Natural killer cell treated with Interleukin-12 subunit alpha and Interleukin-12 subunit beta and Interleukin-15 and Interleukin-18, amount 100 ng/mL, for 72 hours (primary cell): ENCODE measurements at regions not wholly inside any gene's neighbourhood (a gene's known extent, or its start where the extent isn't known, plus 50 kb on each side); places are given as distances from the start of the nearest gene placed in this dataset.

ENCODE experiments used
- ATAC-seq, 2 donors: fragments of 150-1000 bp; cut with Tn5 transposase in 1 of 2; sonication (Bioruptor Pico), chemical (Tn5 transposase) in 1 of 2; 2 replicates each; pipeline ENCODE4 v1.10.0; 2021
- DNase-seq: peaks from one replicate; pipeline ENCODE4 v3.0.0; 2022; ENCODE audit warnings: low spot score
- H3K27ac Mint-ChIP-seq, 2 donors: 1 replicate in 1 of 2; 2 replicates in 1 of 2; pipeline ENCODE4 v1.8.0; 2022; ENCODE audit warnings: mixed read lengths in 2 of 2, mild to moderate bottlenecking in 1 of 2, moderate library complexity in 1 of 2
- H3K27me3 Mint-ChIP-seq, 2 donors: 1 replicate in 1 of 2; 2 replicates in 1 of 2; pipeline ENCODE4 v1.8.0; 2022; ENCODE audit warnings: mixed read lengths in 2 of 2
- H3K36me3 Mint-ChIP-seq: one replicate; pipeline ENCODE4 v1.8.0; 2022; ENCODE audit warnings: mixed read lengths
- H3K4me1 Mint-ChIP-seq, 2 donors: 1 replicate in 1 of 2; 2 replicates in 1 of 2; pipeline ENCODE4 v1.8.0; 2022; ENCODE audit warnings: low read depth in 2 of 2, mixed read lengths in 2 of 2, mild to moderate bottlenecking in 1 of 2
- H3K4me3 Mint-ChIP-seq: one replicate; pipeline ENCODE4 v1.8.0; 2022; ENCODE audit warnings: mixed read lengths
- H3K9me3 Mint-ChIP-seq: 2 replicates; pipeline ENCODE4 v1.8.0; 2022; ENCODE audit warnings: mixed read lengths

GRCh38 chrX:69077895-69078455, 87.3 kb downstream of the PJA1 start:
- H3K27ac Mint-ChIP-seq = no peak overlapping the region
- peaks cover 0 to 2% of the 10 kb centered on the region in 2 donors for H3K27me3 Mint-ChIP-seq
- DNase-seq (peak; percentile 31), ATAC-seq (no peak)
- no peaks in the 10 kb centered on the region for H3K4me1 Mint-ChIP-seq
- H3K36me3 Mint-ChIP-seq = no peaks in the 10 kb centered on the region
- H3K4me3 Mint-ChIP-seq = no peak overlapping the region
- no peaks in the 10 kb centered on the region for H3K9me3 Mint-ChIP-seq

- Mint-ChIP-seq H3K27me3 (peaks cover 0 to 2% of the 10 kb centered on the region in 2 donors), H3K27ac (no peak overlapping the region), H3K36me3 (no peaks in the 10 kb centered on the region), H3K4me3 (no peak overlapping the region), H3K9me3 (no peaks in the 10 kb centered on the region), H3K4me1 (no peaks in the 10 kb centered on the region)
- ATAC-seq (no peak), DNase-seq (no peak)
Observed at GRCh38 chrX:69076088-69076487, 89.2 kb downstream of the PJA1 start.

GRCh38 chrX:69074726-69075125, 90.5 kb downstream of the PJA1 start:
- DNase-seq = peak; percentile 41
- Mint-ChIP-seq H3K36me3 (no peaks in the 10 kb centered on the region), H3K4me1 (no peaks in the 10 kb centered on the region), H3K4me3 (no peak overlapping the region), H3K27ac (no peak overlapping the region), H3K9me3 (no peaks in the 10 kb centered on the region), H3K27me3 (peaks cover 0 to 2% of the 10 kb centered on the region in 2 donors)
- ATAC-seq = no peak

- Mint-ChIP-seq H3K4me1 (no peaks in the 10 kb centered on the region), H3K27me3 (no peaks in the 10 kb centered on the region), H3K4me3 (no peak overlapping the region), H3K9me3 (no peaks in the 10 kb centered on the region), H3K36me3 (no peaks in the 10 kb centered on the region), H3K27ac (no peak overlapping the region)
- no peak for ATAC-seq
- DNase-seq = peak; percentile 38
Observed at GRCh38 chrX:69073721-69074120, 91.5 kb downstream of the PJA1 start.

GRCh38 chrX:69073241-69073640, 92.0 kb downstream of the PJA1 start:
- ATAC-seq = no peak
- H3K27ac Mint-ChIP-seq = no peak overlapping the region

GRCh38 chrX:69072486-69073006, 92.7 kb downstream of the PJA1 start:
- Mint-ChIP-seq H3K4me1 (no peaks in the 10 kb centered on the region), H3K27ac (no peak overlapping the region), H3K27me3 (peaks cover 0 to 5% of the 10 kb centered on the region in 2 donors), H3K4me3 (no peak overlapping the region), H3K36me3 (no peaks in the 10 kb centered on the region), H3K9me3 (no peaks in the 10 kb centered on the region)
- no peak for ATAC-seq
- DNase-seq = peak; percentile 54

More at GRCh38 chrX:69073241-69073640, 92.0 kb downstream of the PJA1 start:
- H3K4me1 Mint-ChIP-seq = no peaks in the 10 kb centered on the region
- no peaks in the 10 kb centered on the region for H3K36me3 Mint-ChIP-seq
- H3K27me3 Mint-ChIP-seq = peaks cover 0 to under 1% of the 10 kb centered on the region in 2 donors
- DNase-seq = peak; percentile 45
- no peaks in the 10 kb centered on the region for H3K9me3 Mint-ChIP-seq
- H3K4me3 Mint-ChIP-seq = no peak overlapping the region

- Mint-ChIP-seq H3K27ac (no peak overlapping the region), H3K4me1 (no peaks in the 10 kb centered on the region), H3K4me3 (no peak overlapping the region), H3K9me3 (no peaks in the 10 kb centered on the region), H3K36me3 (no peaks in the 10 kb centered on the region), H3K27me3 (peaks cover 0 to 5% of the 10 kb centered on the region in 2 donors)
- DNase-seq = peak; percentile 22
- no peak for ATAC-seq
Observed at GRCh38 chrX:69070949-69071650, 94.2 kb downstream of the PJA1 start.

GRCh38 chrX:69069876-69070275, 95.4 kb downstream of the PJA1 start:
- peaks cover 0 to 5% of the 10 kb centered on the region in 2 donors for H3K27me3 Mint-ChIP-seq
- no peak overlapping the region for H3K27ac Mint-ChIP-seq
- no peak for ATAC-seq
- H3K9me3 Mint-ChIP-seq = no peaks in the 10 kb centered on the region
- no peak overlapping the region for H3K4me3 Mint-ChIP-seq
- H3K4me1 Mint-ChIP-seq = no peaks in the 10 kb centered on the region
- no peak for DNase-seq
- no peaks in the 10 kb centered on the region for H3K36me3 Mint-ChIP-seq

- DNase-seq (no peak), ATAC-seq (no peak)
- H3K4me3 Mint-ChIP-seq = no peak overlapping the region
- no peaks in the 10 kb centered on the region for H3K36me3 Mint-ChIP-seq
- no peaks in the 10 kb centered on the region for H3K4me1 Mint-ChIP-seq
- H3K27me3 Mint-ChIP-seq = peaks cover 0 to 5% of the 10 kb centered on the region in 2 donors
- no peak overlapping the region for H3K27ac Mint-ChIP-seq
- H3K9me3 Mint-ChIP-seq = no peaks in the 10 kb centered on the region
Observed at GRCh38 chrX:69069086-69069445, 96.2 kb downstream of the PJA1 start.

GRCh38 chrX:69068301-69069085, 96.8 kb downstream of the PJA1 start:
- no peak for ATAC-seq
- peaks cover 0 to 8% of the 10 kb centered on the region in 2 donors for H3K27me3 Mint-ChIP-seq
- no peak for DNase-seq
- H3K4me3 Mint-ChIP-seq = no peak overlapping the region
- H3K4me1 Mint-ChIP-seq = no peaks in the 10 kb centered on the region
- H3K27ac Mint-ChIP-seq = no peak overlapping the region
- no peaks in the 10 kb centered on the region for H3K9me3 Mint-ChIP-seq
- no peaks in the 10 kb centered on the region for H3K36me3 Mint-ChIP-seq

GRCh38 chrX:69067841-69068240, 97.4 kb downstream of the PJA1 start:
- DNase-seq (no peak), ATAC-seq (no peak)
- Mint-ChIP-seq H3K9me3 (no peaks in the 10 kb centered on the region), H3K27me3 (peaks cover 0 to 10% of the 10 kb centered on the region in 2 donors), H3K4me3 (no peak overlapping the region), H3K27ac (no peak overlapping the region), H3K36me3 (no peaks in the 10 kb centered on the region), H3K4me1 (no peaks in the 10 kb centered on the region)

- Mint-ChIP-seq H3K27ac (no peak overlapping the region), H3K4me1 (no peaks in the 10 kb centered on the region), H3K27me3 (peaks cover 0 to 13% of the 10 kb centered on the region in 2 donors), H3K4me3 (no peak overlapping the region), H3K9me3 (no peaks in the 10 kb centered on the region), H3K36me3 (no peaks in the 10 kb centered on the region)
- ATAC-seq (no peak), DNase-seq (no peak)
Observed at GRCh38 chrX:69066966-69067525, 98.2 kb downstream of the PJA1 start.

GRCh38 chrX:69066021-69066757, 99.1 kb downstream of the PJA1 start:
- Mint-ChIP-seq H3K4me1 (no peaks in the 10 kb centered on the region), H3K9me3 (no peaks in the 10 kb centered on the region), H3K27me3 (peaks cover 0 to 13% of the 10 kb centered on the region in 2 donors), H3K4me3 (no peak overlapping the region), H3K27ac (no peak overlapping the region), H3K36me3 (no peaks in the 10 kb centered on the region)
- no peak for DNase-seq
- ATAC-seq = no peak
